RWPE2 (cell line): ENCODE measurements at regions not wholly inside any gene's neighbourhood (a gene's known extent, or its start where the extent isn't known, plus 50 kb on each side); places are given as distances from the start of the nearest gene placed in this dataset.

Experiments
- ATAC-seq: fragments of 200-7000 bp; cut with Tn5 transposase; 3 replicates; pipeline ENCODE4 v1.9.1; 2021; ENCODE audit warnings: low read depth
- DNase-seq: peaks from one replicate; pipeline ENCODE4 v3.0.0-alpha.2; 2020; ENCODE audit warnings: low spot score
- H3K27ac ChIP-seq: fragments of 450-650 bp; 2 replicates; pipeline ENCODE4 v1.5.1; 2017; ENCODE audit warnings: mild to moderate bottlenecking; ENCODE audit not compliant: poor library complexity, severe bottlenecking
- H3K27me3 ChIP-seq: fragments of 250-450 bp; sonication (Bioruptor Pico); 2 replicates; pipeline ENCODE4 v1.5.1; 2021; ENCODE audit warnings: mild to moderate bottlenecking, moderate library complexity; ENCODE audit not compliant: insufficient read depth, poor library complexity, severe bottlenecking
- H3K36me3 ChIP-seq: fragments of 250-450 bp; sonication (Bioruptor Pico); 2 replicates; pipeline ENCODE4 v1.5.1; 2020; ENCODE audit warnings: low read depth, mild to moderate bottlenecking, moderate library complexity
- H3K4me1 ChIP-seq: fragments of 250-450 bp; sonication (Bioruptor Pico); 2 replicates; pipeline ENCODE4 v1.5.1; 2021; ENCODE audit warnings: mild to moderate bottlenecking, moderate library complexity; ENCODE audit not compliant: insufficient read depth, poor library complexity, severe bottlenecking
- H3K4me3 ChIP-seq: fragments of 250-450 bp; sonication (Bioruptor Pico); 2 replicates; pipeline ENCODE4 v1.5.1; 2021; ENCODE audit warnings: mild to moderate bottlenecking, moderate library complexity; ENCODE audit not compliant: severe bottlenecking
- H3K9me3 ChIP-seq: fragments of 250-450 bp; sonication (Bioruptor Pico); 2 replicates; pipeline ENCODE4 v1.5.1; 2021; ENCODE audit warnings: mild to moderate bottlenecking, moderate library complexity; ENCODE audit not compliant: severe bottlenecking
- CTCF ChIP-seq: fragments of 450-650 bp; IDR thresholded peaks from one replicate; pipeline ENCODE4 v1.5.1; 2017; ENCODE audit warnings: mild to moderate bottlenecking, moderate library complexity; ENCODE audit not compliant: poor library complexity, severe bottlenecking

DNA sequence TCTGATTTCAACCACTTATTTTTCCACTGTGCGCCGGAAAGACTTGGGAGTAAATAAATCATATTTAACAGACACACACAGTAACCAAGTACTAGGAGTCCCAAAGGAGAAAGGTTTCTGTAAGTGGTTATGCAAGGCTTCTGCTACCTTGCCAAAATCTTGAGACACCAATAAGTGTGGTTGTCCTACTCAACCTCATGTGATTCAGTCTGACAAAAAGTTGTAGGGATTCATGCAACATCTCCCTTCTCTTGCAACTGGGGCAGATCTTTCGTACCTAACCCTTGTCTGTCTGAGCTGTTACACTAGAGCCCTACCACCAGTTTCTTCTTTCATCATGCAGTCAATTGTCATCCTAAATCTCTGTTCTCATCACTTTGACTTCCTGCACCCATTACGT is 69.9 kb upstream of the NUDT7 start:
- no peak overlapping the region for H3K27ac ChIP-seq
- DNase-seq = no peak
- H3K27me3 ChIP-seq = peaks cover 13% of the 10 kb centered on the region

GRCh38 chr16:77657016-77657415 is 65.3 kb upstream of the NUDT7 start:
- Histone ChIP-seq H3K4me3 (no peak overlapping the region), H3K4me1 (no peaks in the 10 kb centered on the region), H3K27me3 (peaks cover 3% of the 10 kb centered on the region), H3K36me3 (no peaks in the 10 kb centered on the region), H3K27ac (no peak overlapping the region), H3K9me3 (no peaks in the 10 kb centered on the region)
- TF ChIP-seq CTCF = no peak
- DNase-seq = no peak
- ATAC-seq = no peak; the same call in 2 of the 3 replicates

More for the DNA sequence above, 69.9 kb upstream of the NUDT7 start:
- no peak for ATAC-seq
- no peak for TF ChIP-seq CTCF
- Histone ChIP-seq H3K4me1 (no peaks in the 10 kb centered on the region), H3K9me3 (no peaks in the 10 kb centered on the region), H3K36me3 (no peaks in the 10 kb centered on the region), H3K4me3 (no peak overlapping the region)

DNA sequence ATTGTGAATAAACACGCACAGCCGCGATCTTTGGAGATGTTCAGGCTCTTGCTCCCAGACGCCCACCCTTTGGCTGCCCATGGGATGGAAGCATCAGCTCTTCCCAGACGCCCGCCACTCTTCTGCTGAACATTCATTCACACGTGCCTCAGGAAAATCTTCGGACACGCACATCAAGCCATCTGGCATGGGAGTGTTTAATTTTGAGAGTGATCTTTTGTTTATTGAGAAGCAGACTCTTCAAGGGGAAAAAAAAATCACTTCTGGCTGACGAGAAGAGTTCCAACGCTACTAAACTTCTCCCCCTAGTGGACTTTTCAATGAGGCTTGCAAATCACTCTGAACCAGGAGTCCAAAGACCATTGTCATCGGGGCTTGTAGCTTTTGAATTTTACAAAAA is 62.0 kb upstream of the NUDT7 start:
- Histone ChIP-seq H3K27me3 (no peaks in the 10 kb centered on the region), H3K27ac (no peak overlapping the region), H3K36me3 (no peaks in the 10 kb centered on the region), H3K4me1 (no peaks in the 10 kb centered on the region), H3K4me3 (no peak overlapping the region), H3K9me3 (no peaks in the 10 kb centered on the region)
- ATAC-seq (peak; percentile 58; the same call in 1 of the 3 replicates), DNase-seq (no peak)
- peak; percentile 78 for TF ChIP-seq CTCF

DNA sequence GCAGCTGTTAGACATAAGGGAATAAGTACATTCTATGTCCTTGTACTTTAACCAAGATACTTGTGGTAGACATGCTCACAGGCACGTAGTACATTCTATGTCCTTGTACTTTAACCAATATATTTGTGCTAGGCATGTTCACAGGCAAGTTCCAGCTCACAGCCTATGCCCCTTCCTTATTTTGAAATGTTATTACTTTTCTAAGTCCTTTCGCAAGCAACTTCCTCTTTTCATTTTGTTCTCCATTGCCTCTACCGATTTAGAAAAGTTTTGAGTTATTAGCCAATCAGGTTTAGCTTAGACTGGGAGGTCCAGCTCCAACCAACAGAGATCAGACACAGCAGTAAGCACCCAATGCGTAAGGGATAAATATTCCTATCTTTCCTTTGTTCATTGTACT is 60.1 kb upstream of the NUDT7 start:
- H3K27ac ChIP-seq = no peak overlapping the region
- no peaks in the 10 kb centered on the region for H3K27me3 ChIP-seq
- H3K36me3 ChIP-seq = no peaks in the 10 kb centered on the region
- no peak overlapping the region for H3K4me3 ChIP-seq
- ATAC-seq (no peak), DNase-seq (no peak)
- no peaks in the 10 kb centered on the region for H3K4me1 ChIP-seq
- TF ChIP-seq CTCF = no peak
- H3K9me3 ChIP-seq = no peaks in the 10 kb centered on the region

- no peak for TF ChIP-seq CTCF
- Histone ChIP-seq H3K27me3 (peaks cover 5% of the 10 kb centered on the region), H3K27ac (no peak overlapping the region), H3K4me1 (no peaks in the 10 kb centered on the region), H3K4me3 (no peak overlapping the region), H3K9me3 (no peaks in the 10 kb centered on the region), H3K36me3 (no peaks in the 10 kb centered on the region)
- no peak for DNase-seq
- no peak for ATAC-seq
Observed at GRCh38 chr16:77663711-77664110, 58.6 kb upstream of the NUDT7 start.
